Sigmoid colon (tissue), 4 donors: ENCODE measurements at regions not wholly inside any gene's neighbourhood (a gene's known extent, or its start where the extent isn't known, plus 50 kb on each side); places are given as distances from the start of the nearest gene placed in this dataset.

ENCODE experiments used
- CTCF ChIP-seq, 4 experiments: fragments of 450-650 bp in 3 of 4; fragments of 200-600 bp in 1 of 4; IDR thresholded peaks; one replicate each; pipeline ENCODE4 v1.5.1; 2016 to 2019; ENCODE audit warnings: antibody characterized with exemption in 4 of 4, mild to moderate bottlenecking in 3 of 4, moderate library complexity in 2 of 4
- EP300 ChIP-seq, 4 donors: sonication (generic); formaldehyde crosslinking; IDR thresholded peaks; one replicate each; pipeline ENCODE4 v1.6.1; 2017; ENCODE audit warnings: antibody characterized with exemption in 4 of 4
- POLR2A ChIP-seq, 2 donors: fragments of 450-650 bp; IDR thresholded peaks; one replicate each; pipeline ENCODE4 v1.6.1; 2016; ENCODE audit warnings: antibody characterized with exemption in 2 of 2, mild to moderate bottlenecking in 2 of 2, moderate library complexity in 2 of 2

- TF ChIP-seq CTCF (IDR thresholded peaks at IDR 0.05) (no peak), EP300 (IDR thresholded peaks at IDR 0.05) (no peak), POLR2A (IDR thresholded peaks at IDR 0.05) (no peak)
These were observed 253.2 kb upstream of the ZNF32 start for GRCh38 chr10:43901744-43902504.
